CD14-positive monocyte (primary cell): ENCODE measurements at regions not wholly inside any gene's neighbourhood (a gene's known extent, or its start where the extent isn't known, plus 50 kb on each side); places are given as distances from the start of the nearest gene placed in this dataset.

ENCODE experiments used
- DNase-seq, 3 donors: peaks; one replicate each; pipeline ENCODE4 v3.0.0-alpha.2; 2011 to 2022
- H2AFZ ChIP-seq: 2 replicates; pipeline ENCODE4 v1.6.0; 2012; ENCODE audit warnings: mild to moderate bottlenecking, low read depth, low read length, inconsistent platforms; ENCODE audit not compliant: insufficient read depth, poor library complexity, severe bottlenecking
- H3K27ac ChIP-seq, 2 donors: 1 replicate in 1 of 2; 2 replicates in 1 of 2; pipeline ENCODE4 v1.5.1; 2012 to 2013; ENCODE audit warnings: low read length in 2 of 2, control low read depth in 1 of 2, inconsistent platforms in 1 of 2, low read depth in 1 of 2, mild to moderate bottlenecking in 1 of 2
- H3K27me3 ChIP-seq, 2 donors: one replicate each; pipeline versions ENCODE4 v1.6.0 to v1.6.1; 2011 to 2013; ENCODE audit warnings: low read length in 2 of 2; ENCODE audit not compliant: control insufficient read depth in 2 of 2, insufficient read depth in 2 of 2
- H3K36me3 ChIP-seq, 2 donors: replicated peaks in 1 of 2; 1 replicate in 1 of 2; 2 replicates in 1 of 2; pipeline versions ENCODE4 v1.5.1 to v1.6.1; 2012 to 2013; ENCODE audit warnings: low read length in 2 of 2, control low read depth in 1 of 2, inconsistent platforms in 1 of 2, mild to moderate bottlenecking in 1 of 2; ENCODE audit not compliant: insufficient read depth in 2 of 2, control insufficient read depth in 1 of 2
- H3K4me1 ChIP-seq, 2 donors: 1 replicate in 1 of 2; 2 replicates in 1 of 2; pipeline versions ENCODE4 v1.5.1 to v1.6.1; 2012 to 2013; ENCODE audit warnings: low read length in 2 of 2, control low read depth in 1 of 2, inconsistent platforms in 1 of 2, mild to moderate bottlenecking in 1 of 2, moderate library complexity in 1 of 2; ENCODE audit not compliant: insufficient read depth in 2 of 2, control insufficient read depth in 1 of 2
- H3K4me2 ChIP-seq: replicated peaks from 2 replicates; pipeline ENCODE3; 2012; ENCODE audit warnings: low read length, moderate library complexity, mild to moderate bottlenecking; ENCODE audit not compliant: poor library complexity, severe bottlenecking; ENCODE audit errors: extremely low read depth
- H3K4me3 ChIP-seq, 3 experiments: fragments of 200-600 bp in 1 of 3; sonication (generic) in 1 of 3; replicated peaks in 1 of 3; 1 replicate in 2 of 3; 2 replicates in 1 of 3; pipeline ENCODE4 v1.5.1; 2011 to 2013; ENCODE audit warnings: low read length in 3 of 3, mild to moderate bottlenecking in 3 of 3, control low read depth in 2 of 3, low read depth in 2 of 3, inconsistent platforms in 1 of 3, moderate library complexity in 1 of 3
- H3K79me2 ChIP-seq: 2 replicates; pipeline ENCODE4 v1.6.0; 2012; ENCODE audit warnings: mild to moderate bottlenecking, control low read depth, inconsistent platforms, low read length, moderate library complexity; ENCODE audit not compliant: insufficient read depth
- H3K9ac ChIP-seq: 2 replicates; pipeline ENCODE4 v1.6.0; 2017; ENCODE audit warnings: low read length, mild to moderate bottlenecking; ENCODE audit not compliant: insufficient read depth, poor library complexity, severe bottlenecking
- H3K9me3 ChIP-seq, 2 donors: replicated peaks in 1 of 2; 1 replicate in 1 of 2; 2 replicates in 1 of 2; pipeline versions ENCODE4 v1.5.1 to v1.6.1; 2012 to 2013; ENCODE audit warnings: low read length in 2 of 2, control low read depth in 1 of 2; ENCODE audit not compliant: control insufficient read depth in 1 of 2, insufficient read depth in 1 of 2
- H4K20me1 ChIP-seq: 2 replicates; pipeline ENCODE4 v1.6.0; 2012; ENCODE audit warnings: mild to moderate bottlenecking, low read length, control low read depth, moderate library complexity; ENCODE audit not compliant: insufficient read depth
- H3K27ac Mint-ChIP-seq, 7 donors: one replicate each; pipeline ENCODE4 v1.8.0; 2020; ENCODE audit warnings: mild to moderate bottlenecking in 7 of 7, mixed read lengths in 7 of 7, moderate library complexity in 6 of 7, inconsistent platforms in 2 of 7
- H3K27me3 Mint-ChIP-seq, 3 donors: one replicate each; pipeline ENCODE4 v1.8.0; 2021 to 2022; ENCODE audit warnings: low read depth in 3 of 3, mild to moderate bottlenecking in 3 of 3, mixed read lengths in 3 of 3, moderate library complexity in 3 of 3, inconsistent platforms in 1 of 3
- H3K36me3 Mint-ChIP-seq, 2 donors: one replicate each; pipeline ENCODE4 v1.8.0; 2020; ENCODE audit warnings: mixed read lengths in 2 of 2, inconsistent platforms in 1 of 2, mild to moderate bottlenecking in 1 of 2
- H3K4me1 Mint-ChIP-seq: one replicate; pipeline ENCODE4 v1.8.0; 2020; ENCODE audit warnings: mild to moderate bottlenecking, mixed read lengths
- H3K4me3 Mint-ChIP-seq, 2 donors: one replicate each; pipeline ENCODE4 v1.8.0; 2020; ENCODE audit warnings: mild to moderate bottlenecking in 2 of 2, mixed read lengths in 2 of 2, moderate library complexity in 1 of 2
- H3K9me3 Mint-ChIP-seq, 7 donors: one replicate each; pipeline ENCODE4 v1.8.0; 2020 to 2022; ENCODE audit warnings: mixed read lengths in 7 of 7, mild to moderate bottlenecking in 6 of 7, moderate library complexity in 6 of 7, inconsistent platforms in 2 of 7
- CTCF ChIP-seq: fragments of 200-600 bp; IDR thresholded peaks from one replicate; pipeline ENCODE4 v1.8.0; 2022; ENCODE audit warnings: antibody characterized with exemption, mild to moderate bottlenecking
- WGBS: methylation state at CpG from one replicate; pipeline ENCODE4 v1.1.5; 2013; ENCODE audit warnings: missing lambda C conversion rate; ENCODE audit not compliant: insufficient coverage; 5-methylcytosine and 5-hydroxymethylcytosine counted together
- intact Hi-C, 2 donors: fragments of 100-400 bp; cut with micrococcal nuclease; formaldehyde crosslinking; loops; one replicate each; pipeline versions ENCODE4 v1.15.0 to v1.15.1; 2023

GRCh38 chr7:79971058-79971457 lies 163.6 kb upstream of the GNAI1 start:
- no peak for DNase-seq
- H3K36me3 ChIP-seq, result no peaks in the 10 kb centered on the region
- no peaks in the 10 kb centered on the region for H3K4me1 ChIP-seq
- TF ChIP-seq CTCF, result no peak
- peaks cover 0 to 7% (median 4%) of the 10 kb centered on the region in 7 donors for H3K9me3 Mint-ChIP-seq
- H2AFZ ChIP-seq, result no peak overlapping the region
- no peak overlapping the region for H3K27ac ChIP-seq
- H3K27me3 ChIP-seq, result no peaks in the 10 kb centered on the region
- H3K36me3 Mint-ChIP-seq, result no peaks in the 10 kb centered on the region
- H3K4me3 Mint-ChIP-seq, result no peak overlapping the region
- intact Hi-C loops, result no loop called here
- no peak overlapping the region for H3K4me3 ChIP-seq
- 100% methylated on average over 2 of the region's 3 CpGs for WGBS
- no peaks in the 10 kb centered on the region for H3K27me3 Mint-ChIP-seq
- H4K20me1 ChIP-seq, result no peaks in the 10 kb centered on the region
- H3K27ac Mint-ChIP-seq, result no peak overlapping the region
- no peaks in the 10 kb centered on the region for H3K4me1 Mint-ChIP-seq
- no peaks in the 10 kb centered on the region for H3K9me3 ChIP-seq
- H3K79me2 ChIP-seq, result no peaks in the 10 kb centered on the region
- H3K4me2 ChIP-seq, result no peak overlapping the region
- H3K9ac ChIP-seq, result no peak overlapping the region

- Histone ChIP-seq H3K27me3 (no peaks in the 10 kb centered on the region), H3K79me2 (no peaks in the 10 kb centered on the region), H4K20me1 (no peaks in the 10 kb centered on the region), H3K4me1 (no peaks in the 10 kb centered on the region), H3K36me3 (no peaks in the 10 kb centered on the region), H3K4me2 (no peak overlapping the region), H3K27ac (no peak overlapping the region), H3K9me3 (no peaks in the 10 kb centered on the region), H3K4me3 (no peak overlapping the region), H2AFZ (no peak overlapping the region), H3K9ac (no peak overlapping the region)
- Mint-ChIP-seq H3K9me3 (peaks cover 0 to 2% (median 0%) of the 10 kb centered on the region in 7 donors), H3K36me3 (no peaks in the 10 kb centered on the region), H3K4me1 (no peaks in the 10 kb centered on the region), H3K27ac (peak overlapping the region in 1 of 7 donors; percentile 40), H3K4me3 (no peak overlapping the region), H3K27me3 (no peaks in the 10 kb centered on the region)
- no CpG with 5 or more reads among the region's 2 CpGs for WGBS
- no peak for TF ChIP-seq CTCF
- no peak for DNase-seq
- intact Hi-C loops, result no loop called here
These were observed 165.7 kb upstream of the GNAI1 start for GRCh38 chr7:79968894-79969293.
